ENCODE measurements at regions not wholly inside any gene's neighbourhood (a gene's known extent, or its start where the extent isn't known, plus 50 kb on each side); places are given as distances from the start of the nearest gene placed in this dataset.
"Not testable (repeated sequence)": the region's sequence is repeated elsewhere in the genome, so short reads cannot be mapped to it uniquely, and the experiment has no call there.

DNA sequence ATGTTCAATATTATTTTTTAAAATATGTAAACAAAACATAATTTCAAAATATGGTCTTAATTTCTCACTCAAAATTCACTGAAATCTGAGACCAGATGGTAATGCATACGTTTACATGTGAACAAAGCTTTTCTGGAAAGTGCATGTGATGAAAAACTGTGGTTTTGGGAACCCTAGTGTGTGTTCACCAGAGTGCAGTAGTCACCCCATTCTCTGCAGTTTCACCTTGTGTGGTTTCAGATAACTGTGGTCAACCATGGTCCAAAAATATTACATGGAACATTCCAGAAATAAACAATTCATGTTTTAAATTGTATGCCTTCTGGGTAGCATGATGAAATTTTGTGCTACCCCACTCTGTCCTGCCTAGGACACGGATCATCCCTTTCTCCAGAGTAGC, 2021.9 kb downstream of the MRPL39 start:
- no peak for DNase-seq (ENCODE audit: low read depth)

- no peak for DNase-seq (ENCODE audit: low read depth)
These were observed 2027.7 kb downstream of the MRPL39 start for GRCh38 chr21:23579573-23579972.

DNA sequence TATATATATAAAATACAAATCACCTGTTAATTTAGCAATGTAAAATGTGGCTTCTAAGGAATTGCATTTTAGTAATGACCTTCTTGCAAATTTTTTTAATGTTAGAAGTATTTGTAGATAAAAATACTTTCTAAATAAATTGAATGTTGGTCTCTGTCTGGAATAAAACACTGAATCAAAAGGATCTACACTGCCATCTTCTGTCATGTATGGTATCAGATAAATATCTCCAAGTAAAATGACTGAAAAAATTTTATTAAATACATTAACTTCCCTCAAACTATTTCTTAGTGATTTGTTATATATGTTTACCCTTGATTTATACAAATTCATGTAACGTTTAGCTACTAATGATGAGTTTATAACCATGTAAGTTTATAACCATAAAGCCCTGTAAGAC, 2029.3 kb downstream of the MRPL39 start:
- no peak for DNase-seq (ENCODE audit: low read depth)

GRCh38 chr21:23574932-23575331, 2032.3 kb downstream of the MRPL39 start:
- DNase-seq (ENCODE audit: low read depth): no peak

GRCh38 chr21:23548924-23549323, 2058.4 kb downstream of the MRPL39 start:
- DNase-seq (ENCODE audit: low read depth): not testable (repeated sequence)

DNA sequence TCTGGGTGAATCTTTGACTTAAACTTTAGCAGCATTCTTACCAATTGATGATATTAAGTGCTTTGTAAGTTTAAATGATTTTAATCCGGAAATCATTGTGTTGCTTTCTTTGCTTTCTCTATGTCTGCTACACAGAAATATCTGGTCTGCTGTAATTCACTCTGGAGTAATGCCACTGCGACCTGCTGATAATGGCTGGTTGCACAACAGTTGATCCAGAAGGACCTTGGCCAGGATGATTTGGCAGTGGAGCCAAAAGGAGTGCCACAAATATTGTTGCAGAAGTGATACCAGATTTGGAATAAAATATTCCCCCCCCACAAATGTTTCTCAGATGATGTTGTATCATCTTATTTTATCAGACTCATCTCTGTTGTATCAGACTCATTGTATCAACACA, 2063.9 kb downstream of the MRPL39 start:
- DNase-seq (ENCODE audit: low read depth): no peak

- DNase-seq (ENCODE audit: low read depth): no peak
These were observed 2065.2 kb downstream of the MRPL39 start for GRCh38 chr21:23542097-23542496.

GRCh38 chr21:23541571-23541970, 2065.7 kb downstream of the MRPL39 start:
- DNase-seq (ENCODE audit: low read depth): no peak

DNA sequence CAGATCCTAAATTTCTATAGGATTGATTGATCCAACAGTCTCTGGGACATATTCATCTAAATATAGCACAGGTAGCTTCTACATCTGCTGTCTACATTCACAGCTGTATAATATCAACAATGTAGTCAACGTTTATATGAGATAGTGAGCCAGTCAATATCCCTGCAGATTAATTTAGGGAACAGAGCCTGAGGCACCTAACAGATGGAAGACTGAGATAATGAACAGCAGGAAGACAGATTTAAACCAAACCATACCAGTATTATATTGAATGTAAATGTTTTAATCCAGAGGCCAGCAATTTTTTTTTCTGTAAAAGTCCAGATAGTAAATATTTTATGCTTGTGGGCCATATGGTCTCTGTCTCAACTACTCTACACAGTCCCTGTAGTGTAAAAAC, 2072.4 kb downstream of the MRPL39 start:
- DNase-seq (ENCODE audit: low read depth): no peak

DNA sequence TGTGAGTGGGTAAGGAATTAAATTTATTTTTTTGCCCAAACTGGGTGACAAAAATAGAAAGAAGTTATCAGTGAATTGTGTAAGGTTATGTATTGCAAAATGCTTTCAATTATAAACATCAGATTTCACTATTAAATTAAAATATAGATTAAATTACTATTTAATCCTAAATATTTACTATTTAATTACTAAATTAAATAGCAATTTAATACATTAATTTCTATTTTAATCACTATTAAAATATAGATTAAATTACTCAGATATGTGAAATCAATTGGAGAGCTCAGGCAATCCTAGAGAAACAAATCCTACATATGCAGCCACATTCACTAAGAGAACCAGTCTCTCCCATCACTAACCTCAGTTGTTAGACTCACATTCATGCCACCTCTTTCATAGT, 2075.8 kb downstream of the MRPL39 start:
- no peak for DNase-seq (ENCODE audit: low read depth)

DNA sequence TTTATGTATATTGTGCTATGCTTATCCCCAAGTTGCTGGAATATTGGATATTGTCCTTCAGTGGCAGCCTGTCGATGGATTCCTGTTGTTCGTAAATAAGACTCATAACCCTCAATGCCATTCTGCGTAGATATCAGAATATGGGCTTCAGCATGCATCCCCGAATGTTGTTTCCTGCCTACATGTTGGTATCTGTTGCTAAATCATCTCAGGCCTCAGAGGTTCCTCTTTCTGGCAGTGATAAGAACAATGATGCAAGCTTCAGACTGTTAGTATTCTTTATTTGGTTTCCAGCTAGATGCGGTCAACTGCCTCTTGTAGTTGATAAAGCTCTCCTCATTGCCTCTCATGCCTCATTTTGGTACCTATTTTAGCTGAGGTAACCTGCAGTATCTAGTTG, 2082.6 kb downstream of the MRPL39 start:
- no peak for DNase-seq (ENCODE audit: low read depth)

DNA sequence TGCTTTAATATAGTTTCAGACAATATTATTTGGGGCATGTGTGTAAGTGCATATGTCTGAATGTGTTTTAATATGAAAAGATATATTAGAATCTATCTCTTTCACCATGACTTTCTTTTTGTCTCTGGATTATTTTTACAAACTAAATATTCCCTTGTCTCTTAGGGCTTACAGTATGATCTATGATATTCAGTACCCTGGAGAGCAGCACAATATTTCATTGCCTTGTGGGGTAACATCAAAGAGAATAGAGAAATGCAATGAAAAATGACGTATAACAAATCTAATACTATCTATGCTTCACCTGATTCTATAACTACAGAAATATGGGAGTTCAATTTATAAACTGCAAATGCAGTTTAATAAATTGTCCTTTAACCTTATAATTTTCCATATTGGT, 2084.5 kb downstream of the MRPL39 start:
- DNase-seq (ENCODE audit: low read depth): no peak

DNA sequence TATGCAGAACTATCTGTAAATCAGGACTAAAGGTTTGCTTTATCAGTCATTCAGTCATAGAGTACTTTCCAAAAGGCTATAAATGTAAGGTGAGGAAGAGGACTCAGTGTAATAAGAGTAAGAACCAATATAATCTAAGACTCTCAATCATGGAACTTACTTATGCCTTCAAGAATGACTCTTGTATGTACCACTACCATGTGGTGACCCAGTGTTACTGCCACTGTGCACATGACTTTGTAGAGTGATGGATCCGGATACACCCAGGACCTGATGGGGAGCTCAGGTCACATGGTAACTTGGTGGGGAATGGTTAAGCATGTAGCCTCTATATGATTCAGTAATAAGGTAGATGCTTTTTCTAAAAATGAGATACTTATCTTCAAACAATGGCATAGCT, 2099.8 kb downstream of the MRPL39 start:
- no peak for DNase-seq (ENCODE audit: low read depth)

DNA sequence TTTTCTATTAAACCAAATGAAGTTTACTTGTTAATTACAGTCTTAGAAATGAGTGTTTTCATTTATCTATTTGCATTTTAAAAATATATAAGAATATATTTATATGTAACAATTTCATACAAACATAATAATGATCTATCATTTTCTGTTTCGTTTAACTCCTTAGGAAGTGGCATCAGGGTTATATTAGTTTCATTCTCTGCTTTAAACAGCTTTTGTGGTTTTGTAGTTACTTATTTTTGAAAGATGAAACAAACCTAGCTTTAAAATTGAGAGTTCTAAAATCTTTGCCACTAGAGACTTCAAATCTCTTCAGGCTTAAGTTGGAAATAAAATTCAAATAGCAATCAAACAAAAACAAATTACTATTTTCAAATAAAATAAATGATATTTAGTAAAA, 2110.6 kb downstream of the MRPL39 start:
- no peak for DNase-seq (ENCODE audit: low read depth)

GRCh38 chr21:23488245-23488644, 2119.0 kb downstream of the MRPL39 start:
- no peak for DNase-seq (ENCODE audit: low read depth)

DNA sequence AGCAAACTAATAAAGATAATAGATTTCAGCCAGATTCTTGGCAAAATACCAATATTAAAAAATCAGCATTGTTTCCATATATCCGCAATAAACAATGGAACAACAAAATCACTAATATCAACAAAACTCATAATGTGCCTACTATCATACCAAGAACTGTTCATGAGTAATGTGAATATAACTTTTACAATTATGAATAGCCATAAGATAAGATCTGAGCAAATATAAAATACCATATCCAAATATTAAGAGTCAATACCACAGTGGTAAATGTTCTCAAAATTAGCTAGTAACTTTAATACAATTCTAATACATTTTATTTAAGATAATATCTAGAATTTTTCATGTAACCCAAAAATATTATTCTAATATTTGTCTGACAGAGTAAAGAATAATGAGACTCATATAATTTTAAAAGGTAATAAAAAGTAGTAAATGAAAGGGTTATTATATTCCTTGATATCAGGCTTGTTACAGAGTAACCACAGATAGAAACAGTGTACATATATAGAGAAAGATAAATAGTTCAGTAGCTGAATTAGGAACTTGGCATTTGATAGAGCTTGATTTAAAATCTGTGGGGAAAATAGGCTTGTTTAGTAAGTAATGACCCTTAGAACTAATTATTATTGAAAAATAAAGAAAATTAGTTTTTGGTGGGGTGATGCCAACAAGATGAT, 2126.6 kb downstream of the MRPL39 start:
- DNase-seq (ENCODE audit: low read depth): no peak

DNA sequence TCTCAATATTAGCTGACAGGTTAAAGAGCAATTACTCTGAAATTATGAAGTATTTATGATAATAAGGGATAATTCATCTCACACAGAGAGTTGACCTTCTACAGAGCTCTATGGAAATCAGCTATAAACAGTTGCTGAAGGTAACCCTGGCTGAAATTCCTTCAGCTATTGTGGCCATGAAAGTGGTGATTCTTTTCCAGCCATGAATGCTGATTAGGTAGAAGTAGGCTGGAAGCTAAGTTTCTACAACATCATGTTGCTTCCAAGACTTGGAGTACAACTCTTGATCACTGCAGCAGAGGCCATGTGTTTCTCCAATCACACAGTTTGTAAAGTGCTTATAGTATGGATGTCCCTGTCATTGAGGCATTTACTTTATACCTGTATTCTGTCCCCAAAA, 2128.9 kb downstream of the MRPL39 start:
- no peak for DNase-seq (ENCODE audit: low read depth)

- DNase-seq (ENCODE audit: low read depth): no peak
These were observed 2131.7 kb downstream of the MRPL39 start for GRCh38 chr21:23475281-23476219.

DNA sequence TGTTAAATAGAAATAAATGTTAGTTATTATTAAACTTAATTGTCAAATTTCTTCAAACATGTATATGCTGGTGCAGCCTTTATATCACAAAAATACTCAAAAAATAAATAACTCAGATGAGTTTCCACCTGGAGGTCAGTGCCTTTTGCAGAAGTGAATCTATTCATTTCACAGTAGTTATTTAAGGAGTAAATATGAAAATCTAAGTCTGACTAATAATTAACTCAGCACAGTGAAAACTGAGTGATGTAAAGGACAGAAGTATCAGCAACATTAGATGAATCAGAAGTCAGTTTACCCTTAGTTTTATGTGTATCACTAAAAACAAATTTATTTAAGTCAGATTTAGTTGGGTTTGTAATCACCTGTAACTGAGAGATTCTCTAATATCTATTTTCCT, 2135.4 kb downstream of the MRPL39 start:
- DNase-seq (ENCODE audit: low read depth): no peak

GRCh38 chr21:23463365-23463764, 2143.9 kb downstream of the MRPL39 start:
- no peak for DNase-seq (ENCODE audit: low read depth)

- no peak for DNase-seq (ENCODE audit: low read depth)
These were observed 2151.6 kb downstream of the MRPL39 start for GRCh38 chr21:23455676-23456075.

GRCh38 chr21:23452384-23453083, 2154.7 kb downstream of the MRPL39 start:
- no peak for DNase-seq (ENCODE audit: low read depth)

DNA sequence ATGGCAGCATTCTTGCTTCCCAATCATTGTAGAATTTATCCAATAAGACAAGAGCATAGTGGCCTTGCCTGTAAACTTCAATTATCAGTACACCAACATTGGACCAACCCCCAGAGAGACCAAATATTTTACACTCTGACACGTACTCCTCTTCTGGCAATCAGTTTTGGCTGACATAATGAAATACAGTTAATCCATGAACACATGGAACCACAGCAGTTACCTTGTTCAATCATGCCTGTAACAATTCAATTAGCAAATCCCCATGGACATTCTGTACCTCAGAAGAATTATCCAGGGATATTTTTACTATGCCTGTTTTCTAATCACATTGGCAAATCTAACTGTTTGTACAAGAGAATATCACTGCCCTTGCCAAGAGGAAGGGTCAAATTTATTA, 2162.0 kb downstream of the MRPL39 start:
- no peak for DNase-seq (ENCODE audit: low read depth)
